Upper lobe of left lung (tissue), 4 donors: ENCODE measurements at regions not wholly inside any gene's neighbourhood (a gene's known extent, or its start where the extent isn't known, plus 50 kb on each side); places are given as distances from the start of the nearest gene placed in this dataset.

ENCODE experiments used
- CTCF ChIP-seq, 6 experiments: fragments of 450-650 bp in 4 of 6; fragments of 200-600 bp in 2 of 6; sonication (generic) in 2 of 6; IDR thresholded peaks; one replicate each; pipeline ENCODE4 v1.5.1; 2016 to 2019; ENCODE audit warnings: antibody characterized with exemption in 6 of 6
- POLR2AphosphoS5 ChIP-seq, 2 donors: sonication (generic); formaldehyde crosslinking; IDR thresholded peaks; one replicate each; pipeline ENCODE4 v1.5.1; 2017; ENCODE audit warnings: antibody characterized with exemption in 2 of 2

GRCh38 chr16:49964973-49965372 is 60.1 kb upstream of the CNEP1R1 start:
- TF ChIP-seq CTCF (IDR thresholded peaks at IDR 0.05) (no peak), POLR2AphosphoS5 (IDR thresholded peaks at IDR 0.05) (no peak)
